HG02798 (cell line): ENCODE measurements at regions not wholly inside any gene's neighbourhood (a gene's known extent, or its start where the extent isn't known, plus 50 kb on each side); places are given as distances from the start of the nearest gene placed in this dataset.
"Not testable (repeated sequence)": the region's sequence is repeated elsewhere in the genome, so short reads cannot be mapped to it uniquely, and the experiment has no call there.

Source experiments
- ATAC-seq: cut with Tn5 transposase; IDR thresholded peaks from one replicate; pipeline ENCODE4 v1.9.1; 2021; ENCODE audit warnings: mild to moderate bottlenecking; ENCODE audit not compliant: unreplicated experiment, poor library complexity

DNA sequence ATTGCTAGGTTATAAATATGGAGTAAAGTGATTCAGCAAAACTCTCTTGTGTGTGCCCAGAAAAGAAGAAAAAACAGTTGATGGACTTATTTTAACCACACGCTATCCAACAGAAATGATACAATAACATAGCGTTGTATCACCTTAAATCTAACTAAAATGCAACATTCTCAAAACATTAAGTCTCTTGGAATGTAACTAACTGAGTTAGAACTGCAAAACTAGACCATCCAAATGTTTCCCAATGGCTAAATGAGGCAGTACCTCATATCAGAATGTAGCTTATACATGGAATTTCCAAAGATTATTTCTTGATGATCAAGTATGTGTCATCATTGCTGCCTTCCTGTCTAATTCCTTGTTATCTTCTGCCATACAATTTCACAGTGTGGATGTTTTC, 187.9 kb downstream of the CNTN3 start:
- ATAC-seq: no peak

DNA sequence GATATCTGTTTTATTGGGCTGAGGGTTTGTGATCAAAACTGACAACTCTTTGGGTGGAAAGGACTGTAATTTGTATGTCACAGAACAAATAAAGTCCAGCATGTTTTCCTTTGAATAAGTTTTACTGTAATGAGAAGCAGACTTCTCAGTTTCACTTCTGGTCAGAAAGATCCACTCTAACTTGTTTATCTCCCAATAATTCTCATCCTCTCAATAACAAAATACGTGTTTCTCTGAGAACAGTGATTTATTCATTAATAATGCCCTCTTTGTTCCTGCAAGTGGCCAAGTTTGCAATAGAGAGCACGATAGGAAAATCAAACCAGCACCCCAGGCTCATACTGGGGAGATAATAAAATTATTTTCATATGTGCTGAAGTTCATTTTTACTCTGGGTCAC, 190.6 kb downstream of the CNTN3 start:
- ATAC-seq: no peak

DNA sequence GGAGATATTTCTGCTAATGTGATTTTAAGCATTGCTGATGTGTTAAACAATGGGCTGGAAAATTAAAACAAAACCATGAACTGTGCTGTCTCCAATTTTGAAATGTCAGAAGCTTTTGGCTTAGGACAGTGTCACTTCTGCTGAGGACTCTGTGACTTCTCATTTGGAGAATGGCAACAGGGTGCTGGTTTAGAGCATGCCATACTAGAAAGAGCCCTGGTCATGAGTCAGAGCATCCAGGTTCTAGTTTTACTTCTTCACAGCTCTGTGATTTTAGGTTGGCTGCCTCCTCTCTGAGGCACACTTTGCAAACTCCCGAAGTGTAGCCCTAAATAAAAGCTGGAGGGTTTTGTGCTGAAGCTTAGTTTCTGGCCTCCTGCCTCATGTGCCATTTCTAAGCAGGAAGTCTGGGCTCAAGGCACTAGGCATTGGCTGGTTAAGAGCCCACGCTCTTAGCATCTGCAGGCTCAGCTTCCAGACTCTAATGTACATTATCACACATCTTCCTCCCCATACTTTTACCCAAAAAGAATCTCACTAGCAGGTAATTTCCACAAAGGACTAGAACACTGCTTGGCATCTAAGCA, 193.8 kb downstream of the CNTN3 start:
- ATAC-seq: no peak

DNA sequence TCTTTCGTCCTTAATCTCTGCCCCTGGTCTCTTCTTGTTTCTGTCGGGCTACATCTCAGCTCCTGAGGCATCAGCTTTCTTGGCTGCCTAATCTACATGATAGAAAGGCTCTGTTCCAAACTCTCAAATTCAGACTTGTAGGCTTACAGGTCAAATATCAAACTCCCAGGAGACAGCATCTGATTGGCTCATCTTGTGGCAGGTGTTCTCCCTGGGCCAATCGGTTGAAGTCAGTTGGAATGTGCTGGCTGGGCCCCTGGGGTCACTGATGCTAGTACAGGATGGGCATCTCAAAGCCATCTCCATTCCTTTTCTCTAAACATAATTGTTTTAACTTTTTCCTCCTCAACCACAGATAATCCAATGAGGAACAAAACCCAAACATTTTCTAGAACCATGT, 198.7 kb downstream of the CNTN3 start:
- ATAC-seq: no peak

DNA sequence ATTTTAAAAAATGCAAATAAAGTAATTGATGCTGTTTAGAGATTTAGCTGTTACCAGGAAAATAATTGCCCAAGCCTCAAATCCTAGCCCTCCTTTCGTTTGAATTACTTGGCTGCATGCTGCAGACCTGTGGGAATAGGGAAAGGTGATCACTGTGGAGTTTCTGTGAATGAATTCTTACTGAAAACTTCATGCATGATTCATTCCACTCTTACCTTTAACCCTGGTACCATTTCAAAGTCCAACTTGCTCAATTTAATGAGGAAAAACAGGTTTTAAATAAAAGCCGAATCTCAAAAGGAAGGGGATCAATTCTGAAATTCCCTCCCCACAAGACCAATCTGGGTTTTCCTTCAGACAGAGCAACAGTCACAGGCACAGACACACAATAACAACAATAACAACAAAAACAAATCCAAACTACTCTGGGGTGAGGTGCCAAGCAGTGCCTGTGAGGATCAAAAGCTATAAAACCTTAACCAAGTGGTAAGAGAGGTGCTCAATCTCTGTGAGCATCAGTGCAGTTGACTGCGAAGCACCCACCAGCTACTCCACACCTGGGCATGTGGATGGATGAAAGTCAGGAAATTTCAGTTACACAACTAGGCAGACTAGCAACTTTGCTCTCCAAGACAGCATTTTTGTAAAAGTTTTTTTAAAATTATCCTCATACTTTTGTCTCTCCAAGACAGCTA, 200.8 kb downstream of the CNTN3 start:
- ATAC-seq: no peak

GRCh38 chr3:74410276-74410941, 204.1 kb downstream of the CNTN3 start:
- no peak for ATAC-seq

DNA sequence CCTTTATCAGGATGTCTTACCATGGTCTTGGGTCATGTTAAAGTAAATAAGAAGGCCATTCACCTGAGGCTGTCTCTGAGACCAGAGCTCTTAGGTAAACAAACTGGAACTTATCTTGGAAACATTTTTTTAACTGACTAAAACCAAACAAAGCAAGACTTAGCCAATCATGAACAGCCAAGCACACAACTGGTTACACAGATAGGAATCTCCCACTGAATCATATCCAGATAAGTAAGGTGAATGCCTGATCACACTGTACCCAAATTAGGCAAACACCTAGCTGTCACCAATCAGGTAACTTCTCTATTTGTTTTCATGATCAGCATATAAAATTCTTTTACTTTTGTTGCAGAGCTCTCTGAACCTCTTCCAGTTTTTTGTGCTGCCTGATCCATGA, 205.4 kb downstream of the CNTN3 start:
- no peak for ATAC-seq

- no peak for ATAC-seq
Measured at GRCh38 chr3:74403307-74403706, 211.2 kb downstream of the CNTN3 start.

- ATAC-seq: no peak
Measured at GRCh38 chr3:74402821-74403220, 211.6 kb downstream of the CNTN3 start.

- ATAC-seq: no peak
Measured at GRCh38 chr3:74393426-74393825, 221.0 kb downstream of the CNTN3 start.

- ATAC-seq: no peak
Measured at GRCh38 chr3:74390121-74390877, 224.2 kb downstream of the CNTN3 start.

DNA sequence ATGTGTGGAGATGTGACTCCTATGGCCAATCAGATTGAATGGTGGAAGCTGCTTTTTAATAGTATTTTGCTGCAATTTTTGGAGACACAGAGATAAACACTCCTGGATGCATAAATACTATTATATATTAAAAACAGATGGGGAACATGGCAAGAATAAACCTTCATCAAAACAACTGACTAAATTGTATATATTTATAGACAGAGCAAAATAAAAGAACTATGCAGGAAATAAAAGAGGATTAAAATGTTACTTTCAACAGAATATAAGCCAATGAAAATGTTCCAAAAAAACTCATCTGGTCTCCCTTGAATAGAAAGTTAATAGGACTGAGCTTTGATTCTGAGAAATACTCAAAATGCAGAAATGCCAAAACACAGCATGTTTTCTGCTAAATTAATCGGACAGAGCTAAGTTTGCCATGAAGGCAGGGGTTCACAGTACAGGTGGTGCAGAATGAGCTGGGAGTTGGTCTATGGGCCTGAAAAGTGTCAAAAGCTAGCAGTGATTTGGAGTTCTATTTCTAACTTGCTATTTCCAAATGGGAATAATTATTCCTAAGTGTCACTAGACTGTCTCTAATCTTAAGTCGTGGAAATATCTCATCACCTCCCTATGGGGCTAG, 227.2 kb downstream of the CNTN3 start:
- ATAC-seq: no peak

DNA sequence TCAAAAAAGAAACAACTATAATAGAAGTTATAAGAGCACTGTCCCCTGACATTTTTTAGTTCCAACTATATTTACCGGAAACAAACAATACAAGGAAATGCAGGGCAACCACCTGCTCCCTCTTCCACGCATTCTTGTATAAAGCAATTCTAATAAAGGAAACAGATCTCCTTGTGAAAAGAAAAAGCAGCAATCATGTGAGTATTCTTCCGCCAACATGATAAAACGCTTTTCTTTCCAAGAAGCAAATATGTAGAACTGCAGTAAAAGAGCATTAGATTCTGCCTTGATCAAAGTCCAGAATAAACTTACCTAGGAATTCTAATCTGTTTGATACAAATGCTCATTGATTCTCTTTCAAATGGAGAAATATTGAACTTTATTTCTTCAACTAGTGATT, 230.3 kb downstream of the CNTN3 start:
- ATAC-seq: no peak

GRCh38 chr3:74377669-74378068, 236.8 kb downstream of the CNTN3 start:
- no peak for ATAC-seq

DNA sequence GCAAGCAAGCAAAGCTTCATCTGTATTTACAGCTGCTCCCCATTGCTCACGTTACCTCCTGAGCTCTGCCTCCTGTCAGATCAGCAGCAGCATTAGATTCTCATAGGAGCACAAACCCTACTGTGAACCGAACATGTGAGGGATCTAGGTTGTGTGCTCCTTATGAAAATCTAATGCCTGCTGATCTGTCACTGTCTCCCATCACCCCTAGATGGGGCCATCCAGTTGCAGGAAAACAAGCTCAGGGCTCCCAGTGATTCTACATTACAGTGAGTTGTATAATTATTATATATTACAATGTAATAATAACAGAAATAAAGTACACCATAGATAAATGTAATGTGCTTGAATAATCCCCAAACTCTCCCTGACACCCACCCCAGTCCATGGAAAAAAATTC, 238.1 kb downstream of the CNTN3 start:
- ATAC-seq: not testable (repeated sequence)

DNA sequence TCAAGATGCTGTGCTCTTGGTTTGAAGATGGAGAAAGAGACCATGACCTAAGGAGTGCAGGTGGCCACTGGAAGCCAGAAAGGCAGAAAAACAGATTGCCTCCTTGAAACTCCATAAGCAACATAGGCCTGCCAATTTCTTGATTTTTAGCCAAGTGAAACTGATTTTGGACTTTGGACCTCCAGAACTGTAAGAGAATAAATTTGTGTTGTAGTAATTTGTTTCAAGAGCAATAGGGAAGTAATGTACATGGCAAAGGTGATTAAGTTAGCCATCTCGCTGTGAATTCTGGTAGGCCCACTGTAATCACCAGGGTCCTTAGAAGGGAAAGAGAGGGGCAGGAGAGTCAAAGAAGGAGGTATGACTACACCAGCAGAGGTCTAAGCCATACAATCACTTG, 238.8 kb downstream of the CNTN3 start:
- ATAC-seq: no peak

- ATAC-seq: no peak
Measured at GRCh38 chr3:74372743-74373142, 241.7 kb downstream of the CNTN3 start.

DNA sequence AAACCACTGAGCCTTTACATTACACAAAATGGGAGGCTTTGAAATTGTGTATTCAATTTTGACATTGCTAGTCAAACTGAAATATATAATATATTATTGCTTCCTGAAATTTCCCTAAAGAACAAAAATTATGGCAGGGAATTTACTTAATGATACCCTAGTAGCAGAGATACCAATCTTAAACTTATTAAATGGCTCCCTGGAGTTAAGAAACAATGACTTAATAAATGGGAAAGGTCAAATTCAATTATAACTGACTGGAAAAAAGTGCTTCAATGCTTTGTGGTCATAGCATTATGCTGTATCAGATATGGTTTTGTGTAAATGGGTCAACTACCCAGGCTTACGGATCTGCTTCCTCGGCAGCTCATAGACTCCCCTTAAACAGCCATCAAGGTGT, 244.1 kb downstream of the CNTN3 start:
- ATAC-seq: no peak

GRCh38 chr3:74366331-74366730, 248.1 kb downstream of the CNTN3 start:
- ATAC-seq: no peak

- ATAC-seq: no peak
Measured at GRCh38 chr3:74363346-74363745, 251.1 kb downstream of the CNTN3 start.

- ATAC-seq: no peak
Measured at GRCh38 chr3:74360406-74360805, 254.1 kb downstream of the CNTN3 start.
